GM19099 (cell line): ENCODE measurements at regions not wholly inside any gene's neighbourhood (a gene's known extent, or its start where the extent isn't known, plus 50 kb on each side); places are given as distances from the start of the nearest gene placed in this dataset.

Experiments used
- POLR2A ChIP-seq: IDR thresholded peaks from 3 replicates; pipeline ENCODE4 v1.6.1; 2011; ENCODE audit warnings: low read depth; ENCODE audit not compliant: insufficient read length; ENCODE audit errors: extremely low read depth

GRCh38 chr12:46547421-46548354 lies 175.1 kb upstream of the SLC38A2 start:
- TF ChIP-seq POLR2A, result no peak

GRCh38 chr12:46546634-46547273 lies 174.2 kb upstream of the SLC38A2 start:
- TF ChIP-seq POLR2A, result no peak

GRCh38 chr12:46538976-46539375 lies 166.4 kb upstream of the SLC38A2 start:
- TF ChIP-seq POLR2A, result no peak

GRCh38 chr12:46537387-46537955 lies 164.9 kb upstream of the SLC38A2 start:
- TF ChIP-seq POLR2A, result no peak

- TF ChIP-seq POLR2A, result no peak
Observed at GRCh38 chr12:46535907-46536306, 163.3 kb upstream of the SLC38A2 start.

GRCh38 chr12:46535376-46535775 lies 162.8 kb upstream of the SLC38A2 start:
- TF ChIP-seq POLR2A, result no peak

GRCh38 chr12:46534327-46534840 lies 161.8 kb upstream of the SLC38A2 start:
- no peak for TF ChIP-seq POLR2A

- TF ChIP-seq POLR2A, result no peak
Observed at GRCh38 chr12:46533723-46534122, 161.2 kb upstream of the SLC38A2 start.

GRCh38 chr12:46531804-46532203 lies 159.2 kb upstream of the SLC38A2 start:
- no peak for TF ChIP-seq POLR2A

GRCh38 chr12:46531059-46531785 lies 158.6 kb upstream of the SLC38A2 start:
- no peak for TF ChIP-seq POLR2A

GRCh38 chr12:46530373-46531056 lies 157.9 kb upstream of the SLC38A2 start:
- TF ChIP-seq POLR2A, result no peak

- TF ChIP-seq POLR2A, result no peak
Observed at GRCh38 chr12:46526233-46526632, 153.7 kb upstream of the SLC38A2 start.

- no peak for TF ChIP-seq POLR2A
Observed at GRCh38 chr12:46524778-46525177, 152.2 kb upstream of the SLC38A2 start.
